Thyroid gland (tissue), 4 donors: ENCODE measurements at regions not wholly inside any gene's neighbourhood (a gene's known extent, or its start where the extent isn't known, plus 50 kb on each side); places are given as distances from the start of the nearest gene placed in this dataset.

ENCODE experiments used
- CTCF ChIP-seq, 6 experiments: fragments of 200-600 bp in 3 of 6; fragments of 450-650 bp in 3 of 6; sonication (generic) in 3 of 6; IDR thresholded peaks; one replicate each; pipeline ENCODE4 v1.5.1; 2016 to 2019; ENCODE audit warnings: antibody characterized with exemption in 6 of 6, mild to moderate bottlenecking in 2 of 6, inconsistent platforms in 1 of 6, moderate library complexity in 1 of 6
- POLR2A ChIP-seq, 2 donors: fragments of 450-650 bp; IDR thresholded peaks; one replicate each; pipeline ENCODE4 v1.6.1; 2017; ENCODE audit warnings: antibody characterized with exemption in 2 of 2, mild to moderate bottlenecking in 2 of 2, moderate library complexity in 1 of 2

- TF ChIP-seq CTCF (IDR thresholded peaks at IDR 0.05) = no peak
- no peak for TF ChIP-seq POLR2A (IDR thresholded peaks at IDR 0.05)
These were observed 226.1 kb upstream of the FAT3 start for GRCh38 chr11:91998481-91998880.
